Loucy (cell line): ENCODE measurements at regions not wholly inside any gene's neighbourhood (a gene's known extent, or its start where the extent isn't known, plus 50 kb on each side); places are given as distances from the start of the nearest gene placed in this dataset.

Experiments
- EZH2phosphoT487 ChIP-seq: fragments of 200-600 bp; IDR thresholded peaks from 2 replicates; pipeline ENCODE4 v1.6.1; 2018; ENCODE audit warnings: antibody characterized with exemption, mild to moderate bottlenecking, moderate library complexity, borderline replicate concordance
- TF ChIP-seq, protein P1 (sequence below): fragments of 200-600 bp; sonication (generic); conservative IDR thresholded peaks from 2 replicates; pipeline ENCODE4 v1.5.1; 2014; ENCODE audit warnings: mild to moderate bottlenecking, antibody characterized with exemption, low read length

DNA sequence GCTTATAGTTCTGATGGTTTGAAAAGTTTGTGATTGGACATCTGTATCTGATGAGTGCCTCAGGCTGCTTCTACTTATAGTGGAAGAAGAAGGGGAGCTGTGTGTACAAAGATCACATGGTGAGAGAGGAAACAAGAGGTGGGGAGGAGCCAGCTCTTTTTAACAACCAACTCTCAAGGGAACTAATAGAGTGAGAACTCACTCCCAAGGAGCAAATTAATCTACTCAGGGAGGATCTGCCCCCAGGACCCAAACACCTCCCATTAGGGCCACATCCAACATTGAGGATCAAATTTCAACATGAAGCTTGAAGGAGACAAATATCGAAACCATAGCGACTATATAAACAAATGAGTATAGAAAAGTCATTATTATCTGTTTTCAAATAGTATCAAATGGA is 64.7 kb upstream of the PRLR start:
- TF ChIP-seq EZH2phosphoT487: no peak
- TF ChIP-seq, protein P1, sequence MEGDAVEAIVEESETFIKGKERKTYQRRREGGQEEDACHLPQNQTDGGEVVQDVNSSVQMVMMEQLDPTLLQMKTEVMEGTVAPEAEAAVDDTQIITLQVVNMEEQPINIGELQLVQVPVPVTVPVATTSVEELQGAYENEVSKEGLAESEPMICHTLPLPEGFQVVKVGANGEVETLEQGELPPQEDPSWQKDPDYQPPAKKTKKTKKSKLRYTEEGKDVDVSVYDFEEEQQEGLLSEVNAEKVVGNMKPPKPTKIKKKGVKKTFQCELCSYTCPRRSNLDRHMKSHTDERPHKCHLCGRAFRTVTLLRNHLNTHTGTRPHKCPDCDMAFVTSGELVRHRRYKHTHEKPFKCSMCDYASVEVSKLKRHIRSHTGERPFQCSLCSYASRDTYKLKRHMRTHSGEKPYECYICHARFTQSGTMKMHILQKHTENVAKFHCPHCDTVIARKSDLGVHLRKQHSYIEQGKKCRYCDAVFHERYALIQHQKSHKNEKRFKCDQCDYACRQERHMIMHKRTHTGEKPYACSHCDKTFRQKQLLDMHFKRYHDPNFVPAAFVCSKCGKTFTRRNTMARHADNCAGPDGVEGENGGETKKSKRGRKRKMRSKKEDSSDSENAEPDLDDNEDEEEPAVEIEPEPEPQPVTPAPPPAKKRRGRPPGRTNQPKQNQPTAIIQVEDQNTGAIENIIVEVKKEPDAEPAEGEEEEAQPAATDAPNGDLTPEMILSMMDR: no peak
